Left lung (tissue), 4 donors: ENCODE measurements at regions not wholly inside any gene's neighbourhood (a gene's known extent, or its start where the extent isn't known, plus 50 kb on each side); places are given as distances from the start of the nearest gene placed in this dataset.

Source experiments
- ATAC-seq: fragments of 200-7000 bp; cut with Tn5 transposase; one replicate; pipeline ENCODE4 v1.9.1; 2020; ENCODE audit warnings: moderate library complexity
- DNase-seq, 4 donors: peaks; one replicate each; pipeline ENCODE4 v3.0.0-alpha.2; 2013 to 2020
- H3K27ac ChIP-seq, 2 donors: fragments of 200-600 bp; sonication (generic) in 1 of 2; one replicate each; pipeline versions ENCODE4 v1.5.0 to v1.8.0; 2020 to 2021
- H3K27me3 ChIP-seq, 2 donors: fragments of 200-600 bp; sonication (generic) in 1 of 2; one replicate each; pipeline versions ENCODE4 v1.5.0 to v1.8.0; 2020 to 2021
- H3K36me3 ChIP-seq, 2 donors: fragments of 200-600 bp; sonication (generic) in 1 of 2; one replicate each; pipeline versions ENCODE4 v1.5.0 to v1.8.0; 2020 to 2021
- H3K4me1 ChIP-seq, 2 donors: fragments of 200-600 bp; one replicate each; pipeline ENCODE4 v1.8.0; 2021
- H3K4me3 ChIP-seq, 2 donors: fragments of 200-600 bp; sonication (generic) in 1 of 2; one replicate each; pipeline versions ENCODE4 v1.5.0 to v1.8.0; 2020 to 2021; ENCODE audit warnings: mild to moderate bottlenecking in 1 of 2
- H3K9me3 ChIP-seq, 2 donors: fragments of 200-600 bp; sonication (generic) in 1 of 2; one replicate each; pipeline versions ENCODE4 v1.5.0 to v1.8.0; 2020 to 2021
- intact Hi-C, 2 donors: fragments of 100-400 bp; cut with DNase I; formaldehyde crosslinking; loops; one replicate each; pipeline versions ENCODE4 v1.11.2 to v1.14.2; 2022
- TF ChIP-seq, protein P1 (sequence below), 2 donors: fragments of 200-600 bp; sonication (generic) in 1 of 2; IDR thresholded peaks; one replicate each; pipeline versions ENCODE4 v1.5.0 to v1.8.0; 2021; ENCODE audit warnings: antibody characterized with exemption in 2 of 2
- donor health status: DM: no; HTN: yes; CAD: no.
- donor health status: DM: no; HTN: no; CAD: no.

GRCh38 chr1:112242470-112242869, 153.5 kb upstream of the CTTNBP2NL start:
- no peaks in the 10 kb centered on the region for H3K27me3 ChIP-seq
- no peak overlapping the region for H3K27ac ChIP-seq
- no peak for ATAC-seq
- H3K36me3 ChIP-seq, result no peaks in the 10 kb centered on the region
- intact Hi-C loops, result no loop called here
- H3K4me3 ChIP-seq, result no peak overlapping the region
- TF ChIP-seq, protein P1, sequence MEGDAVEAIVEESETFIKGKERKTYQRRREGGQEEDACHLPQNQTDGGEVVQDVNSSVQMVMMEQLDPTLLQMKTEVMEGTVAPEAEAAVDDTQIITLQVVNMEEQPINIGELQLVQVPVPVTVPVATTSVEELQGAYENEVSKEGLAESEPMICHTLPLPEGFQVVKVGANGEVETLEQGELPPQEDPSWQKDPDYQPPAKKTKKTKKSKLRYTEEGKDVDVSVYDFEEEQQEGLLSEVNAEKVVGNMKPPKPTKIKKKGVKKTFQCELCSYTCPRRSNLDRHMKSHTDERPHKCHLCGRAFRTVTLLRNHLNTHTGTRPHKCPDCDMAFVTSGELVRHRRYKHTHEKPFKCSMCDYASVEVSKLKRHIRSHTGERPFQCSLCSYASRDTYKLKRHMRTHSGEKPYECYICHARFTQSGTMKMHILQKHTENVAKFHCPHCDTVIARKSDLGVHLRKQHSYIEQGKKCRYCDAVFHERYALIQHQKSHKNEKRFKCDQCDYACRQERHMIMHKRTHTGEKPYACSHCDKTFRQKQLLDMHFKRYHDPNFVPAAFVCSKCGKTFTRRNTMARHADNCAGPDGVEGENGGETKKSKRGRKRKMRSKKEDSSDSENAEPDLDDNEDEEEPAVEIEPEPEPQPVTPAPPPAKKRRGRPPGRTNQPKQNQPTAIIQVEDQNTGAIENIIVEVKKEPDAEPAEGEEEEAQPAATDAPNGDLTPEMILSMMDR (IDR thresholded peaks at IDR 0.05), result no peak
- H3K9me3 ChIP-seq, result no peaks in the 10 kb centered on the region
- H3K4me1 ChIP-seq, result no peaks in the 10 kb centered on the region
- DNase-seq, result no peak

- DNase-seq, result no peak
- Histone ChIP-seq H3K36me3 (no peaks in the 10 kb centered on the region), H3K4me3 (no peak overlapping the region), H3K4me1 (no peaks in the 10 kb centered on the region), H3K27ac (no peak overlapping the region), H3K27me3 (no peaks in the 10 kb centered on the region), H3K9me3 (no peaks in the 10 kb centered on the region)
- no peak for ATAC-seq
- TF ChIP-seq, protein P1 (IDR thresholded peaks at IDR 0.05), result no peak
- intact Hi-C loops, result no loop called here
These were observed 151.9 kb upstream of the CTTNBP2NL start for GRCh38 chr1:112244131-112244530.

DNA sequence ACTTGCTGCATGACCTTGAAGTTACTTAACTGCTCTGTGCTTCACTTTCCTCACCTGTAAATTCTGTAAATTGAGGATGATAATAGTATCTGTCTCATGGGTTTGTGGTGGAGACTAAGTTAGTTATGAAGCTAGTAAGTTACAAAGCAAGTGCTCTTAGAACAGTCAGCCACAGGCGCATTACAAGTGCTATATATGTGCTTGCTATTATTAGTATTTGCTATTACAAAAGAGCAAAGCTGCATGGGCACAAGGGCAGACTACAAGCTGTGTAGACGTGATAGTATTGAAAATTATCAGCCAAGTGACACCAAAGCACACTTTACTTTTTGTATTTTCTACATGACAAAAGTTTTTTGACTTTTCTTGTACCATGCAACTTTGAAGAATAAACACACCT, 150.9 kb upstream of the CTTNBP2NL start:
- Histone ChIP-seq H3K4me1 (no peaks in the 10 kb centered on the region), H3K4me3 (no peak overlapping the region), H3K27ac (no peak overlapping the region), H3K36me3 (no peaks in the 10 kb centered on the region), H3K27me3 (no peaks in the 10 kb centered on the region), H3K9me3 (no peaks in the 10 kb centered on the region)
- intact Hi-C loops, result no loop called here
- DNase-seq, result no peak
- TF ChIP-seq, protein P1 (IDR thresholded peaks at IDR 0.05), result no peak
- ATAC-seq, result no peak

DNA sequence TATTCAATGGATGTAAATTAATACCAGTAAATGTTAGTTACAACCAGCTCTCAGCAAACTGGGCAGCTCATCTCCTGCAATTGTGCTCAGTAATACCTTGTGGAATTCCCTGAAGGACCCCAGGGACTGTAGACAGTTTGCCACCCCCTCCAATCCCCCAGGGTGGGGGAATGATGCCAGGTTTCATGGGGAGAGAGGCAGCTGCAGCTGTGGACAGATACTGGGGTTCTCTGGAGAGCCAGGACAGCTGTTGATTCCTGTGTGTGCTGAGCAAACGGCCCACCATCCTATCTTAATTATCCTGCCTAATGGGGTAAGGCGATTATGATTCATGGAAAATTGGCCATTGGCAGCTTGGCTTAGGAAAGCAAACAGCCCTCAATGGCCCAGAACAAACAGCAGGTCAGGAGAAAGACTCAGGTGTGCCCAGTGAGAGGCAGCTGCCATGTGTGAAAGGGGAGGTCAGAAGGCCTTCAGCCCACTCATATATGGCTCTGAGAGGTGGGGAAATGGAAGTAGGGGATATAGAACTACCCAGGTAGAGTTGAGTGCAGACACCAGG, 148.9 kb upstream of the CTTNBP2NL start:
- Histone ChIP-seq H3K27ac (no peak overlapping the region), H3K4me1 (no peaks in the 10 kb centered on the region), H3K36me3 (no peaks in the 10 kb centered on the region), H3K9me3 (no peaks in the 10 kb centered on the region), H3K27me3 (no peaks in the 10 kb centered on the region), H3K4me3 (no peak overlapping the region)
- TF ChIP-seq, protein P1 (IDR thresholded peaks at IDR 0.05), result no peak
- ATAC-seq (no peak), DNase-seq (no peak)
- intact Hi-C loops, result no loop called here

DNA sequence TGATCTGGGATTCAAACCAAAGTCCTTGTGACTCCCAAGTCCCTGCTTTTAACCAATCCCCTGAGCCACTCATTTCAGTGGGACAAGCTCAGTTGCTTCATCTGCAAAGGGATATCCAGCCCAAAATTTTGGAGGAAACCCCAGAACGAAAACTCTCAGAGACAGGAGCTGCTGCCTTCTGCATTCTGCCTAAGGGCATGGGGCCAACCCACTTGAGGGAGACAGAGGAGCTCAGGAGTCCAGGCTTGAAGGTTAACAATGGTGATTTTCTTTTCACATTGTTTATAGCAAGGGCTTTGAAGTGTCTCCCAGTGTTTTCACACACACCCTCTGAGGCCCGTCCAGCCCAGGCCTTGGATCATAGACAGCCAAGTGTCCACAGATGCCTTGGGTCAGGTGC, 148.1 kb upstream of the CTTNBP2NL start:
- no peak for DNase-seq
- Histone ChIP-seq H3K27me3 (no peaks in the 10 kb centered on the region), H3K9me3 (no peaks in the 10 kb centered on the region), H3K27ac (no peak overlapping the region), H3K36me3 (no peaks in the 10 kb centered on the region), H3K4me3 (no peak overlapping the region), H3K4me1 (no peaks in the 10 kb centered on the region)
- intact Hi-C loops, result no loop called here
- TF ChIP-seq, protein P1 (IDR thresholded peaks at IDR 0.05), result no peak
- no peak for ATAC-seq
